CD4-positive, alpha-beta T cell treated with Interleukin-4 for 4 hours (primary cell): ENCODE measurements at regions not wholly inside any gene's neighbourhood (a gene's known extent, or its start where the extent isn't known, plus 50 kb on each side); places are given as distances from the start of the nearest gene placed in this dataset.

Source experiments
- DNase-seq: peaks from one replicate; pipeline ENCODE4 v3.0.0-alpha.2; 2020

GRCh38 chr3:194268654-194269512 is 82.2 kb downstream of the CPN2 start:
- no peak for DNase-seq

- no peak for DNase-seq
These were observed 81.5 kb downstream of the CPN2 start for GRCh38 chr3:194269610-194270145.

GRCh38 chr3:194270627-194271459 is 80.3 kb downstream of the CPN2 start:
- no peak for DNase-seq

GRCh38 chr3:194271460-194272035 is 79.6 kb downstream of the CPN2 start:
- DNase-seq, result no peak

- DNase-seq, result no peak
These were observed 78.9 kb downstream of the CPN2 start for GRCh38 chr3:194272221-194272620.

- no peak for DNase-seq
These were observed 78.0 kb downstream of the CPN2 start for GRCh38 chr3:194272861-194273742.

- no peak for DNase-seq
These were observed 77.3 kb downstream of the CPN2 start for GRCh38 chr3:194273743-194274310.

- no peak for DNase-seq
These were observed 76.6 kb downstream of the CPN2 start for GRCh38 chr3:194274424-194275085.

- no peak for DNase-seq
These were observed 75.8 kb downstream of the CPN2 start for GRCh38 chr3:194275291-194275690.

- no peak for DNase-seq
These were observed 75.4 kb downstream of the CPN2 start for GRCh38 chr3:194275721-194276120.

GRCh38 chr3:194276768-194277103 is 74.4 kb downstream of the CPN2 start:
- DNase-seq, result no peak

GRCh38 chr3:194277104-194277785 is 73.9 kb downstream of the CPN2 start:
- no peak for DNase-seq

GRCh38 chr3:194277786-194278130 is 73.4 kb downstream of the CPN2 start:
- DNase-seq, result no peak

GRCh38 chr3:194278186-194278845 is 72.8 kb downstream of the CPN2 start:
- no peak for DNase-seq

- DNase-seq, result no peak
These were observed 72.0 kb downstream of the CPN2 start for GRCh38 chr3:194279101-194279500.

GRCh38 chr3:194279701-194280360 is 71.3 kb downstream of the CPN2 start:
- DNase-seq, result no peak

- DNase-seq, result no peak
These were observed 70.4 kb downstream of the CPN2 start for GRCh38 chr3:194280777-194281176.

- no peak for DNase-seq
These were observed 69.8 kb downstream of the CPN2 start for GRCh38 chr3:194281306-194281705.

- no peak for DNase-seq
These were observed 69.4 kb downstream of the CPN2 start for GRCh38 chr3:194281766-194282165.
